ENCODE measurements at regions not wholly inside any gene's neighbourhood (a gene's known extent, or its start where the extent isn't known, plus 50 kb on each side); places are given as distances from the start of the nearest gene placed in this dataset.

GRCh38 chr22:44646668-44647067 lies 55.3 kb upstream of the PRR5 start:
- TF ChIP-seq RARB (CRISPR knock-in tag; IDR thresholded peaks at IDR 0.05) (no peak), PPARA (CRISPR knock-in tag; IDR thresholded peaks at IDR 0.05; ENCODE audit: borderline replicate concordance) (no peak), ISL1 (CRISPR knock-in tag; IDR thresholded peaks at IDR 0.05) (no peak), ZNF8 (CRISPR knock-in tag; IDR thresholded peaks at IDR 0.05) (no peak), ZFP30 (CRISPR knock-in tag; IDR thresholded peaks at IDR 0.05) (no peak), POU6F1 (CRISPR knock-in tag; IDR thresholded peaks at IDR 0.05; ENCODE audit: borderline replicate concordance, low read depth) (no peak), ESRRG (CRISPR knock-in tag; IDR thresholded peaks at IDR 0.05) (no peak), TSHZ2 (CRISPR knock-in tag; IDR thresholded peaks at IDR 0.05) (no peak)
- TF ChIP-seq, protein P1, sequence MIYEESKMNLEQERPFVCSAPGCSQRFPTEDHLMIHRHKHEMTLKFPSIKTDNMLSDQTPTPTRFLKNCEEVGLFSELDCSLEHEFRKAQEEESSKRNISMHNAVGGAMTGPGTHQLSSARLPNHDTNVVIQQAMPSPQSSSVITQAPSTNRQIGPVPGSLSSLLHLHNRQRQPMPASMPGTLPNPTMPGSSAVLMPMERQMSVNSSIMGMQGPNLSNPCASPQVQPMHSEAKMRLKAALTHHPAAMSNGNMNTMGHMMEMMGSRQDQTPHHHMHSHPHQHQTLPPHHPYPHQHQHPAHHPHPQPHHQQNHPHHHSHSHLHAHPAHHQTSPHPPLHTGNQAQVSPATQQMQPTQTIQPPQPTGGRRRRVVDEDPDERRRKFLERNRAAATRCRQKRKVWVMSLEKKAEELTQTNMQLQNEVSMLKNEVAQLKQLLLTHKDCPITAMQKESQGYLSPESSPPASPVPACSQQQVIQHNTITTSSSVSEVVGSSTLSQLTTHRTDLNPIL (CRISPR knock-in tag; IDR thresholded peaks at IDR 0.05; ENCODE audit: low read depth) = no peak
